ENCODE measurements at regions not wholly inside any gene's neighbourhood (a gene's known extent, or its start where the extent isn't known, plus 50 kb on each side); places are given as distances from the start of the nearest gene placed in this dataset.

DNA sequence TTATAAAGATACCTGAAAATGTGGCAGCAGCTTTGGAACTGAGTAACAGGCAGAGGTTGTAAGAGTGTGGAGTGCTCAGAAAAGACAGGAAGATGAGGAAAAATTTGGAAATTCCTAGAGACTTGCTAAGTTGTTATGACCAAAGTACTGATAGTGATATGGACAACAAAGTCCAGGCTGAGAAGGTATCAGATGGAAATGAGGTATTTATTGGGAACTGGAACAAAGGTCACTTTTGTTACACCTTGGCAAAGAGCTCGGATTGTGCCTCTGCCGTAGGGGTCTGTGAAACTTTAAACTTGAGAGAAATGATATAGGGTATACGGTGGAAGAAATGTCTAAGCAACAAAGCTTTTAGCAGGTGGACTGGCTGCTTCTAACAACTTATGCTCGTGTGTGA lies 419.9 kb downstream of the PCDH17 start:
- Mint-ChIP-seq H3K36me3 (no peaks in the 10 kb centered on the region), H3K9me3 (peaks cover 12% of the 10 kb centered on the region), H3K27me3 (no peaks in the 10 kb centered on the region), H3K4me3 (no peak overlapping the region), H3K27ac (no peak overlapping the region), H3K4me1 (no peaks in the 10 kb centered on the region)
- no peak for DNase-seq

DNA sequence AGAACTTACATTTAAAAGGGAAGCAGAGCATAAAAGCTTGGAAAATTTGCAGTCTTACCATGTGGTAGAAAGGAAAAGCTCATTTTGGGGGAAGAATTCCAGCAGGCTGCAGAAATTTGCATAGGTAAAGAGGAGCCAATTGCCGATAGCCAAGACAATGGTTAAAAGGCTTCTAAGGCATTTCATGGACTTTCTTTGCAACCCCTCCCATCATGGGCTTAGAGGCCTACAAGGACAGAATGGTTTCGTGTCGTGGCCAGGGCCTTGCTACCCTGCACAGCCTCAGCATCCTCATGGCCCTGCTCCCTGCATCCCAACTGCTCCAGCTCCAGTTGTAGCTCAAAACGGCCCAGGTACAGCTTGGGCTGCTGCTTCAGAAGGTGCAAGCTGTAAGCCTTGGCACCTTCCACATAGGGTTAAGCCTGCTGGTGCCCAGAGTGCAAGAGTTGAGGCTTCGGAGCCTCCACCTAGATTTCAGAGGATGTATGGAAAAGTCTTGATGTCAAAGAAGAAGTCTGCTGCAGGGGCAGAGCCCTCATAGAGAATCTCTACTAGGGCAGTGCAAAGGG lies 420.3 kb downstream of the PCDH17 start:
- H3K4me3 Mint-ChIP-seq, result no peak overlapping the region
- no peaks in the 10 kb centered on the region for H3K36me3 Mint-ChIP-seq
- peaks cover 12% of the 10 kb centered on the region for H3K9me3 Mint-ChIP-seq
- H3K27ac Mint-ChIP-seq, result no peak overlapping the region
- H3K4me1 Mint-ChIP-seq, result no peaks in the 10 kb centered on the region
- H3K27me3 Mint-ChIP-seq, result no peaks in the 10 kb centered on the region
- DNase-seq, result no peak

DNA sequence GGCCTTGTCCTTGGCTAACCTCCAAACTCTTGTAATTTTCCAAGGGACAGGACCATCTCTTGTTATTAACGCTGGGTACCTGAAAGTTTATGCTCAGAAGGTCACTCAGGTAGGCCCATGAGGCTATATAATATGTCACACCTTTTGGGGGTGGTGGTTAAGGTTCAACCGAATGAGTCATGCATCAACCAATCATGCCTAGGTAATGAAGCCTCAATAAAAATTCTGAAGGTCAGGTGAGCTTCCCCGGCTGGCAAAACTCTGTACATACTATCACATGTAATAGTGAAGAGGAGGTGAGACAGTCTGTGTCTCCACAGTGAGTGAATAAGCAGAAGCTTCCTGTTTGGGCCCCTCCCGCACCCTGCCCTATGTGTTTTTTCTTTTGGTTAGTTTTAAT lies 424.9 kb downstream of the PCDH17 start:
- no peak overlapping the region for H3K27ac Mint-ChIP-seq

DNA sequence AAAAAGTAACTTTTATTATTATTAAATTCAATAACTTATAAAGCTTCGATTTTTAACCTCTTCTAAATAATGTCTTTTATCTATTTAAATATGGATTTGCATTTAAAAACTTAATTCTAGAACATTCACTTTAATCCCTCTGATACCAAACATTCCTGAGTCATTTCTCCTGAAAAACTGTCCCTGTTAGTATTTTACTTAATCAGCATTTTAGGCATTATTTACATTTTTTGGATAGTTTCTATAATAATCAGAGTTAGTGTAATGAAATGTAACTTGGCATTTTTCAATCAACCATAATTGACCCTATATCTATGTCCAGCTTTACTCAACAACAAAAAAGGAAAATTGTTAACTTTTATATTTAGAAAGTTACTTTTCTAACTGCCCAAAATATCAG lies 428.1 kb downstream of the PCDH17 start:
- no peaks in the 10 kb centered on the region for H3K36me3 Mint-ChIP-seq
- no peak for DNase-seq
- no peaks in the 10 kb centered on the region for H3K9me3 Mint-ChIP-seq
- no peak overlapping the region for H3K27ac Mint-ChIP-seq
- H3K27me3 Mint-ChIP-seq, result no peaks in the 10 kb centered on the region
- H3K4me1 Mint-ChIP-seq, result no peaks in the 10 kb centered on the region
- H3K4me3 Mint-ChIP-seq, result no peak overlapping the region

More for the DNA sequence above, 424.9 kb downstream of the PCDH17 start:
- H3K4me3 Mint-ChIP-seq, result no peak overlapping the region
- H3K36me3 Mint-ChIP-seq, result no peaks in the 10 kb centered on the region
- no peaks in the 10 kb centered on the region for H3K27me3 Mint-ChIP-seq
- H3K9me3 Mint-ChIP-seq, result peaks cover 7% of the 10 kb centered on the region
- no peak for DNase-seq
- no peaks in the 10 kb centered on the region for H3K4me1 Mint-ChIP-seq

DNA sequence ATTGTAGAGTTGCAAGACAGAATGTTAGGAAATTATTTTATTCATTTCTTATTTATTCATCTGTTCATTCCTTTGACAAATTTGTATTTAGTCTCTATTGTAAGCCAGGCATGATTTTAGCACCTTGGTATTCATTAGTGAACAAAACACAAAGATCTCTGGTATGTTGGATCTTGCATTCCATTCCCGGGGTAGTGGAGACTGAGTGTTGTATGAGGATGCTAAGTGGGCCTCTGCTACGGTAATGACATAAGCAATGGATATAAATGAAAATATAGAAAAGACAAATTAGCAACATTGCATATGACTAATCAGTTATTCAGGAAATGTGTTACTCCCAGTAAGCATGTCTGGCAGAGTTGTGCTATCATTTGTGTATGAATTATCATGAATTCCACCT lies 449.3 kb downstream of the PCDH17 start:
- no peaks in the 10 kb centered on the region for H3K9me3 Mint-ChIP-seq
- H3K4me3 Mint-ChIP-seq, result no peak overlapping the region

DNA sequence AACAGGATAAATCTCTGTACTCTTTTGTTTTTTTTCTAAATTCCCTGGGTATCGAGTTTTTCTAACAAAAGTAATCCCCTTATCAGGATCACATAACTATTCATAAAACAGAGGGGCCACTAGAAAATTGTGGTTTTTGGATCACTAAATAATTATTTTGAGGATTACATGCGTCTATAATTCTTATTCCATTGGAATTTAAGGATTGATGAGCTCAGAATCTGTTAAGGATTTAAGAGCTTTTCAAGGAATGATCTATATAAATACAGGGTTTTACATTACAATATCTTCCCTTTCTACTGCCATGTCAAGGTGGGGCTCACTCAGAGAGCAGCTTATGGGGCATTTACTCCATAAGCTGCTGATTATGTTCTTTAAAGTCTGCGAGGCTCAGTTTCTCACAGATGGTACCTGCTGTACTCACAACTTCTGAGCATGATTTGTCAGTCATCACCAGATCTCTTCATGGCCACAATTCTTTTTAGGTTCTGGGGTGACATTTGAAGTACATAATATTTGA lies 449.8 kb downstream of the PCDH17 start:
- DNase-seq, result no peak
- Mint-ChIP-seq H3K4me3 (no peak overlapping the region), H3K27ac (no peak overlapping the region), H3K9me3 (no peaks in the 10 kb centered on the region), H3K36me3 (no peaks in the 10 kb centered on the region), H3K27me3 (no peaks in the 10 kb centered on the region), H3K4me1 (no peaks in the 10 kb centered on the region)

More for the DNA sequence above, 449.3 kb downstream of the PCDH17 start:
- H3K4me1 Mint-ChIP-seq, result no peaks in the 10 kb centered on the region
- no peak overlapping the region for H3K27ac Mint-ChIP-seq
- no peaks in the 10 kb centered on the region for H3K27me3 Mint-ChIP-seq
- DNase-seq, result no peak
- no peaks in the 10 kb centered on the region for H3K36me3 Mint-ChIP-seq

DNA sequence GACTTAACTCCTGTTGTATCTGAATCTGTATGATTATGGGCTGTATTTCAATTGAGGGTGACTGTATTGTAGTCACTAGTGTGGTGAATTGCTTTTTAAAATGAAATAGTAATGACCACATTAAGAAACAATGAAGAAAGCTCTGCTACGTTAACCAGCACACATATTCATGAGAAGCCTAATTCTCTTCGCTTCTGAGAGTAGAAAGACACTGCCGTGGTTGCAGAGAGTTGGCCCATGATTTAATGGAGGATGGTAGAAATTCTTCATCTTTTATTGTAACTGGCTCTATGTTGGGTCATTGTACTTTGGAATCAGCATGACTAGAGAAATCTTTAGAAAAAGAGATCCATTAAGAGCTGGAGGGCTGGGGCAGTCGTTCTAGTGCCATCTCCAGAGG lies 451.5 kb downstream of the PCDH17 start:
- Mint-ChIP-seq H3K9me3 (no peaks in the 10 kb centered on the region), H3K4me1 (no peaks in the 10 kb centered on the region), H3K36me3 (no peaks in the 10 kb centered on the region), H3K27ac (no peak overlapping the region), H3K27me3 (no peaks in the 10 kb centered on the region), H3K4me3 (no peak overlapping the region)
- no peak for DNase-seq

DNA sequence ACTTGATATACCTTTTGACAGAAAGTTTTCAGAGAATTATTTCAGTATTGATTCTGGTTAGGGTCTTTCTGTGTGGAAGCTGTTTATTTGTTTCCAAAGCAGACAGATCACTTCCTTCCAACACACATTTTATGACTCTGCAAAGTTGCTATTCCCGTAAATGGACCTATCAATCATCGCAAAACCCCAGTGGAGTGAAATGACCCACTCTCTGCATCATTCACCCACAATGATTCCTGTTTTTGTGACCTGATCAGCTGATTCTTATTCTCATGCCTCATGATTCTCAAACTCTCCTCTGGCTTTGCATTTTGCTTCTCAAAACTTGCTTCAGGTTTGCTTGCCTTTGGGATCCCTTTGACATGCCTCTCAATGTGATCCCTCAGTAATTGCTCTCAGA lies 453.7 kb downstream of the PCDH17 start:
- H3K9me3 Mint-ChIP-seq, result no peaks in the 10 kb centered on the region
- no peak for DNase-seq
- H3K27me3 Mint-ChIP-seq, result no peaks in the 10 kb centered on the region
- H3K4me1 Mint-ChIP-seq, result no peaks in the 10 kb centered on the region
- no peak overlapping the region for H3K27ac Mint-ChIP-seq
- H3K36me3 Mint-ChIP-seq, result no peaks in the 10 kb centered on the region
- no peak overlapping the region for H3K4me3 Mint-ChIP-seq

DNA sequence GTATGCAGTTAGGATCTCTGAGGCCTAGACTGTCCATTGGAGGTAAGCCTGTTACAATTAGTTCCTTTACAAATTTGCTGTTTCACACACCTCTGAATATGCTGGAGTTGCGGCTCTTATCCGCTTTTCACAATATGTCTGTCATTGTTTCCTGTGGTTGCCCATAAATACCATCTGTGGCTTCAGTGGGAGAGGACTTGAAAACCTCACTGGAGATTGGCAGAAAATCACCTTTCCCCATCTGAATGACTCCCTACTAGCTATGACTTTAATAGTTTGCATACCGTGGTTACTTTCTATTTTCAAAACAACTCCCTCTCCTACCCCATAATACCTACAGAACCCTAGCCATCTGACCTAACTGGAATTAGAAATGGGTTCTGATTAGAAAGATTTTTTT lies 454.3 kb downstream of the PCDH17 start:
- Mint-ChIP-seq H3K4me1 (no peaks in the 10 kb centered on the region), H3K27ac (no peak overlapping the region), H3K9me3 (no peaks in the 10 kb centered on the region)

DNA sequence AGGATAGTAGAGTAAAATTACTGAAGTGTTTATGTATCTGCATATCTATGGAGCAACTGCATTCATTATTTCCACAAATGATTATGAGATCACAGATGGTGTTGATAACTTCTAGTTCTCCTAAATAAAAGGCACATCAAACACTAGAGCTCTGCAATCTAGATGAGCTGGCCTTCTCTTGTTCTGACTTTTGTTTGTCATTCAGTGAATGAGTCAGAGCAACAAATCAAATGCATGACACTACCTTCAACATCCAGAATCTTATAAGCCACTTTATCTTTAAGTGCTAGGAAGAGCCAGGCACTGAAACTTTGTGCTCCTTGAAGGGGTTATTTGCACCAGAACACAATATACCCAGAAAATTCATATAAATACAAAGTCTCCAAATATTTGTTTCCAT lies 456.0 kb downstream of the PCDH17 start:
- H3K4me1 Mint-ChIP-seq, result no peaks in the 10 kb centered on the region
- no peaks in the 10 kb centered on the region for H3K9me3 Mint-ChIP-seq
- no peaks in the 10 kb centered on the region for H3K27me3 Mint-ChIP-seq
- no peak overlapping the region for H3K4me3 Mint-ChIP-seq
- H3K27ac Mint-ChIP-seq, result no peak overlapping the region
- DNase-seq, result no peak
- no peaks in the 10 kb centered on the region for H3K36me3 Mint-ChIP-seq

More for the DNA sequence above, 454.3 kb downstream of the PCDH17 start:
- Mint-ChIP-seq H3K4me3 (no peak overlapping the region), H3K36me3 (no peaks in the 10 kb centered on the region), H3K27me3 (no peaks in the 10 kb centered on the region)
- no peak for DNase-seq

DNA sequence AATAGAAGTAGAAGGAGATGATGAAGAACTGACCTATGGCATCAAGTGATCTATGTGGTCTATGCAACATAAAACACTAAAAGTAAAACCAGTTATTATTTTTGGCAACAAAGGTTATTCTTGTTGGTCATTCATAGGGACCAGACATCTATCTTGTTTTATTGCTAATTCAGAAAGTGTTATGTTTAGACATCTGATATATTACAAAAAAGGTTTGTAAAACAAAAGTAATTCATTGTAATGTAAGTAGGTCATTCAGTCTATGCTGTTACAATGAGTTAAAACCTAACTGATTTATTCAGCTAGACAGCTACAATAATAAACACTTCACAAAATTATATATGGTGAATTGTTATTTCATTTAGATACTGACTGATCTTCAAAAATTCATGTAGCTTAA lies 461.9 kb downstream of the PCDH17 start:
- Mint-ChIP-seq H3K4me1 (no peaks in the 10 kb centered on the region), H3K4me3 (no peak overlapping the region), H3K27me3 (no peaks in the 10 kb centered on the region), H3K27ac (no peak overlapping the region), H3K36me3 (no peaks in the 10 kb centered on the region), H3K9me3 (peaks cover 3% of the 10 kb centered on the region)
- DNase-seq, result no peak

DNA sequence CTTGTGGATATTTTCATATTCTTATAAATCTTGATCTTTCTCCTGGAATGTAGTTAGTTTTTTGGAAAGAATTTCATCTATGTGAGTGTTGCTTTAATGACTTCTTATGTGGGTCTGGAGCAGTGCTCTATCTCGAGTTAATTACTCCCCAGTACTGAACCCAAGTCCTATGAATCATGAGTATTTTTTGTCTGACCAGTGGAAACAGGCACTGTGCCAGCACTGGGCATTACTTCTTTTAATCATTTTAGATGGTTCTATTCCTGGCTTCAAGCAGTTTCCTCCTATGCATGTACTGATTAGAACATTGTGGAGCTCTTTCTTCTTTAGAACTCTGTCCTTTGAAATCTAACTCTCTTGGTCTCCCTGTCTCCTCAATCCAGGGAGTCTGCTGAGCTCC lies 466.3 kb downstream of the PCDH17 start:
- Mint-ChIP-seq H3K4me3 (no peak overlapping the region), H3K9me3 (peaks cover 3% of the 10 kb centered on the region), H3K27ac (no peak overlapping the region), H3K4me1 (no peaks in the 10 kb centered on the region), H3K27me3 (no peaks in the 10 kb centered on the region), H3K36me3 (no peaks in the 10 kb centered on the region)
- no peak for DNase-seq

DNA sequence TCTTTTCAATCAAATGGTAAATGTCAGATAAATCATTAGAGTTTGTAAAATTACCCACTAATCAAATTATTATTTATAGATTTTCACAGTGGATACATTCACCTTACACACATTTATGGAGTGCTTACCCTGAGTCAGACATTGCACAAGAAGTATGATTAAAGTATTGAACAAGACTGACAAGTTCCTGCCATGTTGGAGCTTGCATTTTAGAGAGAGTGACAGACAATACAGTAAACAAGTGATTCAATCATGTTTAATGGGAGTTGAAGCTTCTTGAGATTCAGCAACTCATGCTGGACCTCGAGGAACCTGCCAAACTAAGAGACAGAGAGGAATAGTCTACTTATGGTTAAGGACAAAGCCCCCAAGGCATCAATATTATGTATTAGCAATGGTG lies 487.8 kb downstream of the PCDH17 start:
- no peak overlapping the region for H3K27ac Mint-ChIP-seq
- H3K27me3 Mint-ChIP-seq, result no peaks in the 10 kb centered on the region
- no peak for DNase-seq
- H3K36me3 Mint-ChIP-seq, result no peaks in the 10 kb centered on the region
- H3K4me3 Mint-ChIP-seq, result no peak overlapping the region
- H3K9me3 Mint-ChIP-seq, result peaks cover 10% of the 10 kb centered on the region
- no peaks in the 10 kb centered on the region for H3K4me1 Mint-ChIP-seq

DNA sequence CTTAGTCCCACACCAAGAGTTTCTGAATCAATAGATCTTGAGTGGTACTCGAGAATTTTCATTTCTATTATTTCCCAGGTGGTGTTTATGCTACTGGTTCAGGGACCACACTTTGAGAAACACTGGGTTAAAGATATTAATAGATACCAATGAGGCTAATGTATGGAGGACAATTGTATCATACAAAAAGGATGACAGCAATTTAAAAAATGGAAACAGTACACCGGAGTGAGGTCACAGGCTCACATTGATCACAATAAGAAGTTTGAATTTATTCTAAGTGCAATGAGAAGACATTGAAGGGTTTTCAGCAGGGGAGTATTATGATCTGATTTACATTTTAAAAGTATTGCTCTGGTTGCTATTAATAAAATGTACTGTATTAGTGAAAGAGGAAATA lies 488.3 kb downstream of the PCDH17 start:
- Mint-ChIP-seq H3K9me3 (peaks cover 10% of the 10 kb centered on the region), H3K27ac (no peak overlapping the region), H3K4me3 (no peak overlapping the region), H3K27me3 (no peaks in the 10 kb centered on the region), H3K4me1 (no peaks in the 10 kb centered on the region), H3K36me3 (no peaks in the 10 kb centered on the region)
- DNase-seq, result no peak

DNA sequence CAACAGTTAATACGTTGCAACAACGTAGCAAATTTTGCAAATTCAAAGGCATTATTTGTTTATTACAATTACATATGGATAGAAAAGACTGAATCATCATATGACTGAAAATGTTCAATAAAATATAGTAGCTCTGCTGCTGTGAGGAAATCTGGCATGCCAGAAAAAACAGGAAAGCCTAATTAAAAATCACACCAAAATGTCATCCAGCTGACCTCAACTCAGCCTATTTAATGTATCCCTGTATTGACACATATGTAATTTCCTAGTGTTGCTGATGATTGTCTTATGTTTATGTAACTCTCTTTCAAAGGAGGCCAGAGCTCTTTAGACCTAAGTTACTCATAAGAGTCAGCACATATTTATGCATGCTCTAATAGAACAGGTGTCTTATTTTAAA lies 495.0 kb downstream of the PCDH17 start:
- no peaks in the 10 kb centered on the region for H3K4me1 Mint-ChIP-seq
- no peaks in the 10 kb centered on the region for H3K36me3 Mint-ChIP-seq
- no peaks in the 10 kb centered on the region for H3K27me3 Mint-ChIP-seq
- no peak for DNase-seq
- no peak overlapping the region for H3K27ac Mint-ChIP-seq
- H3K9me3 Mint-ChIP-seq, result peaks cover 20% of the 10 kb centered on the region
- H3K4me3 Mint-ChIP-seq, result no peak overlapping the region

DNA sequence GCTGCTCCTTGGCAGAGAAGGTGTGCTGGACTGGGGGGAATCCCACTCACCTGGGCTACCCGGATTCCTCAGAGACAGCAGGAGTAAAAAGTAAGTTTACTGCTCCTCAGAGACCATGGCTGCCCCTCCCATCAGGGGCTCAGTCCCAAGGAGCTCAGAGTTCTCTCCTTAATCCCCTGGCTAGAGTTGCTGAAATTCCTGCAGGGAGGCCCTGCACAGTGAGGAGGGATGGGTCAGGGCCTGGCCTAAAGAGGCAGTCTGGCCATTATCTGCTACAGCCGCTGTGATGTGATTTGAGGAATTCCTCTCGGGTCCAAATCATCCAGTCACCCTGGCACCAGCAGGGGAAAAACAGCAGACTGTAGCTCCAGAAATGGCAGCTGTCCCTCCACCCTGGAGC lies 502.5 kb downstream of the PCDH17 start:
- Mint-ChIP-seq H3K36me3 (no peaks in the 10 kb centered on the region), H3K27me3 (no peaks in the 10 kb centered on the region), H3K4me3 (no peak overlapping the region), H3K4me1 (no peaks in the 10 kb centered on the region), H3K9me3 (peaks cover 22% of the 10 kb centered on the region), H3K27ac (no peak overlapping the region)
- no peak for DNase-seq
